ENCODE measurements at regions not wholly inside any gene's neighbourhood (a gene's known extent, or its start where the extent isn't known, plus 50 kb on each side); places are given as distances from the start of the nearest gene placed in this dataset.

DNA sequence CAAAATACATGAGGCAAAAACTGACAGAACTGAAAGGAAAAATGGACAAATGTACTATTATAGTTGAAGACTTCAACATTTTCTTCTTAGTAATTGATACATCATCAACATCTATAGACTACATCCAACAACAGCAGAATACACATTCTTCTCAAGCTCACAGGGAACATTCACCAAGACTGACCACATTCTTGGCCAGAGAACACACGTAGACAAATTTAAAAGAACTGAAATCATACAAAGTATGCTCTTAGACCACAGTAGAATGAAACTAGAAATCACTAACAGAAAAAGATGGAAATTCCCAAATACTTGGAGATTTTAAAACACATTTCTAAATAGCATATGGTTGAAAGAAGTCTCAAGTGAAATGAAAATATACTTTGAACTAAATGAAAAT is 55.1 kb upstream of the NSMCE3 start:
- peaks cover 20% of the 10 kb centered on the region for H3K4me1 ChIP-seq (ENCODE audit: low read depth, poor library complexity, severe bottlenecking)
- TF ChIP-seq, protein P1, sequence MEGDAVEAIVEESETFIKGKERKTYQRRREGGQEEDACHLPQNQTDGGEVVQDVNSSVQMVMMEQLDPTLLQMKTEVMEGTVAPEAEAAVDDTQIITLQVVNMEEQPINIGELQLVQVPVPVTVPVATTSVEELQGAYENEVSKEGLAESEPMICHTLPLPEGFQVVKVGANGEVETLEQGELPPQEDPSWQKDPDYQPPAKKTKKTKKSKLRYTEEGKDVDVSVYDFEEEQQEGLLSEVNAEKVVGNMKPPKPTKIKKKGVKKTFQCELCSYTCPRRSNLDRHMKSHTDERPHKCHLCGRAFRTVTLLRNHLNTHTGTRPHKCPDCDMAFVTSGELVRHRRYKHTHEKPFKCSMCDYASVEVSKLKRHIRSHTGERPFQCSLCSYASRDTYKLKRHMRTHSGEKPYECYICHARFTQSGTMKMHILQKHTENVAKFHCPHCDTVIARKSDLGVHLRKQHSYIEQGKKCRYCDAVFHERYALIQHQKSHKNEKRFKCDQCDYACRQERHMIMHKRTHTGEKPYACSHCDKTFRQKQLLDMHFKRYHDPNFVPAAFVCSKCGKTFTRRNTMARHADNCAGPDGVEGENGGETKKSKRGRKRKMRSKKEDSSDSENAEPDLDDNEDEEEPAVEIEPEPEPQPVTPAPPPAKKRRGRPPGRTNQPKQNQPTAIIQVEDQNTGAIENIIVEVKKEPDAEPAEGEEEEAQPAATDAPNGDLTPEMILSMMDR (conservative IDR thresholded peaks at IDR 0.05; ENCODE audit: low read depth, low read length), result no peak
- no peak overlapping the region for H2AFZ ChIP-seq (ENCODE audit: low read depth)
- no peak overlapping the region for H3K4me2 ChIP-seq
- no peaks in the 10 kb centered on the region for H3K27me3 ChIP-seq (ENCODE audit: insufficient read depth, low read depth)
- no peaks in the 10 kb centered on the region for H4K20me1 ChIP-seq (ENCODE audit: insufficient read depth)
- no peaks in the 10 kb centered on the region for H3K79me2 ChIP-seq (ENCODE audit: insufficient read depth, low read depth)
- H3K36me3 ChIP-seq (ENCODE audit: insufficient read depth), result no peaks in the 10 kb centered on the region
- H3K9ac ChIP-seq, result no peak overlapping the region
- H3K4me3 ChIP-seq (IDR thresholded peaks at IDR 0.05; ENCODE audit: insufficient read depth, low read depth, low read length), result no peak overlapping the region
- no peak overlapping the region for H3K27ac ChIP-seq

DNA sequence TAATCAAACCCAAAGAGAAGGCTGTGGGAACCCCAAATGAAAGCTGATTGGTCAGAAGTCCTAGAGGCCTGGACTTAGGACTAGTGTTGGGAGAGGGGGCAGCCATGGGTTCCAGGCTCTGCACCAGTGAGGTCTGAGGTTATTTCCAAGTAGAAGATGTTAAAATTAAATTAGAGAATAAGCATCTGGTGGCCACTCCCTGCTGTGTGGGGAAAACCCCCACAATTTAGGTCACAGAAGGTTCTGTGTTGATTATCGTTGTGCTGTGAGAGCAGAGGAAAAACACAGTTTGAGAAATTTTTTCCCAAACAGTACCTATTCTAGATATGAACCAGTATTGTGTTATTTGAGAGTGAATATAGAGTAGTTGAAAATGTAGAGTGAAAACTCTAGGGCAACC is 53.9 kb upstream of the NSMCE3 start:
- no peak overlapping the region; the same call in 1 of the 2 replicates for H3K4me2 ChIP-seq
- no peaks in the 10 kb centered on the region for H3K36me3 ChIP-seq (ENCODE audit: insufficient read depth)
- no peak overlapping the region for H3K27ac ChIP-seq
- H4K20me1 ChIP-seq (ENCODE audit: insufficient read depth), result no peaks in the 10 kb centered on the region
- TF ChIP-seq, protein P1 (conservative IDR thresholded peaks at IDR 0.05; ENCODE audit: low read depth, low read length), result no peak
- peaks cover 20% of the 10 kb centered on the region for H3K4me1 ChIP-seq (ENCODE audit: low read depth, poor library complexity, severe bottlenecking)
- no peaks in the 10 kb centered on the region for H3K79me2 ChIP-seq (ENCODE audit: insufficient read depth, low read depth)
- H3K9ac ChIP-seq, result no peak overlapping the region
- H2AFZ ChIP-seq (ENCODE audit: low read depth), result no peak overlapping the region
- H3K4me3 ChIP-seq (IDR thresholded peaks at IDR 0.05; ENCODE audit: insufficient read depth, low read depth, low read length), result no peak overlapping the region
- H3K27me3 ChIP-seq (ENCODE audit: insufficient read depth, low read depth), result no peaks in the 10 kb centered on the region

DNA sequence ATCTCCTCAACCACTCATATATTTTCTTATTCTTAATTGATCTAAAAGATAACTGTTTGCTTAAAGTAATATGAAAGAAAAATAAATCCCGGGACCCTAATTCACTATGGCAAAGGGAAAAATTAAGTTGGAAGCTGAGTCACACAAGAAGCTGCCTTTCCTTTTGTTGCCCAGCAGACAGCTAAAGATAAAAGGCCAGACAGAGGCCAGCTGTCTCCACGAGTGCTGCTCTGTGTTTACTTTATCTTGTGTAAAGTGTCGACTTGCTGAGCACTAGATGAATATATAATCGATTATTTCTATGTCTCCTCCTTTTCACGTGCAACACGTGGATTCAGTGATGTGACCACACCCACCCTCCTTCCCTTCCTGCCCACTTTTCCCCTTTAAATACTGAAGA is 52.8 kb upstream of the NSMCE3 start:
- Histone ChIP-seq H3K4me1 (ENCODE audit: low read depth, poor library complexity, severe bottlenecking) (peaks cover 20% of the 10 kb centered on the region), H4K20me1 (ENCODE audit: insufficient read depth) (no peaks in the 10 kb centered on the region), H3K79me2 (ENCODE audit: insufficient read depth, low read depth) (no peaks in the 10 kb centered on the region), H3K27ac (no peak overlapping the region), H3K4me2 (no peak overlapping the region), H2AFZ (ENCODE audit: low read depth) (no peak overlapping the region), H3K9ac (no peak overlapping the region), H3K36me3 (ENCODE audit: insufficient read depth) (no peaks in the 10 kb centered on the region), H3K4me3 (IDR thresholded peaks at IDR 0.05; ENCODE audit: insufficient read depth, low read depth, low read length) (no peak overlapping the region), H3K27me3 (ENCODE audit: insufficient read depth, low read depth) (no peaks in the 10 kb centered on the region)
- TF ChIP-seq, protein P1 (conservative IDR thresholded peaks at IDR 0.05; ENCODE audit: low read depth, low read length), result no peak

DNA sequence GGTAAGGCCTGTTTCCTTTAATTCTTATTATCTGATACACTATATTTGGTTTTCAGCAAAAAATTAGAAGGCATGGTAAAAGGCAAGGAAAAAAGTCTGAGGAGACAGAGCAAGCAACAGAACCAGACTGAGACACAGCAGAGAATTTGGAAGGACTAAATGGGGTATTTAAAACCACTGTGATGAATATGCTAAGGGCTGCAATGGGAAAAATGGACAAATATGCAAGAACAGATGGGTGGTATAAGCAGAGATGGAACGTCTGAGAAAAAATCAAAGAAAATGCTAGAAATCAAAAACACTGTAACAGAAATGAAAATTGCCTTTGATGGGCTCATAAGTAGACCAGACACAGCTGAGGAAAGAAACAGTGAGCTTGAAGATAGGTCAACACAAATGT is 50.8 kb upstream of the NSMCE3 start:
- H3K27me3 ChIP-seq (ENCODE audit: insufficient read depth, low read depth), result no peaks in the 10 kb centered on the region
- peaks cover 20% of the 10 kb centered on the region for H3K4me1 ChIP-seq (ENCODE audit: low read depth, poor library complexity, severe bottlenecking)
- H3K4me3 ChIP-seq (IDR thresholded peaks at IDR 0.05; ENCODE audit: insufficient read depth, low read depth, low read length), result no peak overlapping the region
- H4K20me1 ChIP-seq (ENCODE audit: insufficient read depth), result no peaks in the 10 kb centered on the region
- H3K27ac ChIP-seq, result no peak overlapping the region
- H3K36me3 ChIP-seq (ENCODE audit: insufficient read depth), result no peaks in the 10 kb centered on the region
- H3K9ac ChIP-seq, result no peak overlapping the region
- TF ChIP-seq, protein P1 (conservative IDR thresholded peaks at IDR 0.05; ENCODE audit: low read depth, low read length), result no peak
- no peak overlapping the region for H3K4me2 ChIP-seq
- no peaks in the 10 kb centered on the region for H3K79me2 ChIP-seq (ENCODE audit: insufficient read depth, low read depth)
- no peak overlapping the region for H2AFZ ChIP-seq (ENCODE audit: low read depth)

All from KMS-11 (cell line).